ENCODE measurements at regions not wholly inside any gene's neighbourhood (a gene's known extent, or its start where the extent isn't known, plus 50 kb on each side); places are given as distances from the start of the nearest gene placed in this dataset.

DNA sequence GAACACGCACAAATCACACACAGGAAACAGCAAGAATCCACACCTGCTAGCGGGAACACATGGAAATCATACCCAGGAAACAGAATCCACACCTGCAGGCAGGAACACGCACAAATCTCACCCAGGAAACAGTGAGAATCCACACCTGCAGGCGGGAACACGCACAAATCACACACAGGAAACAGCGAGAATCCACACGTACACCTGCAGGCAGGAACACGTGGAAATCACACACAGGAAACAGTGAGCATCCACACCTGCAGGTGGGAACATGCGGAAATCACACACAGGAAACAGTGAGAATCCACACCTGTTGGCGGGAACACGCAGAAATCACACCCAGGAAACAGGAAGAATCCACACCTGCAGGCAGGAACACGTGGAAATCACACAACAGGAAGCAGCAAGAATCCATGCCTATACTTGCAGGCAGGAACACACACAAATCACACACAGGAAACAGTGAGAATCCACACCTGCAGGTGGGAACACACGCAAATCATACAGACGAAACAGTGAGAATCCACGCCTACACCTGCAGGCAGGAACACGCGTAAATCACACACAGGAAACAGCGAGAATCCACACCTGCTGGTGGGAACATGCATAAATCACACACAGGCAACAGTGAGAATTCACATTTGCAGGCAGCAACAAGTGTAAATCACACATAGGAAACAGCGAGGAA, 108.6 kb downstream of the DLL1 start:
- TF ChIP-seq, protein P1, sequence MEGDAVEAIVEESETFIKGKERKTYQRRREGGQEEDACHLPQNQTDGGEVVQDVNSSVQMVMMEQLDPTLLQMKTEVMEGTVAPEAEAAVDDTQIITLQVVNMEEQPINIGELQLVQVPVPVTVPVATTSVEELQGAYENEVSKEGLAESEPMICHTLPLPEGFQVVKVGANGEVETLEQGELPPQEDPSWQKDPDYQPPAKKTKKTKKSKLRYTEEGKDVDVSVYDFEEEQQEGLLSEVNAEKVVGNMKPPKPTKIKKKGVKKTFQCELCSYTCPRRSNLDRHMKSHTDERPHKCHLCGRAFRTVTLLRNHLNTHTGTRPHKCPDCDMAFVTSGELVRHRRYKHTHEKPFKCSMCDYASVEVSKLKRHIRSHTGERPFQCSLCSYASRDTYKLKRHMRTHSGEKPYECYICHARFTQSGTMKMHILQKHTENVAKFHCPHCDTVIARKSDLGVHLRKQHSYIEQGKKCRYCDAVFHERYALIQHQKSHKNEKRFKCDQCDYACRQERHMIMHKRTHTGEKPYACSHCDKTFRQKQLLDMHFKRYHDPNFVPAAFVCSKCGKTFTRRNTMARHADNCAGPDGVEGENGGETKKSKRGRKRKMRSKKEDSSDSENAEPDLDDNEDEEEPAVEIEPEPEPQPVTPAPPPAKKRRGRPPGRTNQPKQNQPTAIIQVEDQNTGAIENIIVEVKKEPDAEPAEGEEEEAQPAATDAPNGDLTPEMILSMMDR (IDR thresholded peaks at IDR 0.05; ENCODE audit: insufficient read depth, low read length, poor library complexity, severe bottlenecking): no peak
- no peak for TF ChIP-seq EZH2phosphoT487 (conservative IDR thresholded peaks at IDR 0.05; ENCODE audit: low read length)

All from SU-DHL-6 (cell line).